WTC11 (cell line): ENCODE measurements at regions not wholly inside any gene's neighbourhood (a gene's known extent, or its start where the extent isn't known, plus 50 kb on each side); places are given as distances from the start of the nearest gene placed in this dataset.

Experiments
- ATAC-seq: fragments of 200-7000 bp; cut with Tn5 transposase; 2 replicates; pipeline ENCODE4 v1.10.0; 2021; ENCODE audit warnings: mild to moderate bottlenecking, moderate library complexity
- CTCF ChIA-PET: fragments of 300-600 bp; sonication (Branson Sonifier 250); formaldehyde crosslinking; loops from one replicate; lab custom pipeline; 2021; ENCODE audit warnings: antibody characterized with exemption; lab: Charles Lee
- POLR2A ChIA-PET: fragments of 350-600 bp; sonication (Branson Sonifier 250); formaldehyde crosslinking; loops from one replicate; lab custom pipeline; 2021; ENCODE audit warnings: antibody characterized with exemption; lab: Charles Lee
- DNase-seq: peaks from one replicate; pipeline ENCODE4 v3.0.0; 2021; ENCODE audit warnings: low spot score
- H3K27ac Mint-ChIP-seq: 2 replicates; pipeline ENCODE4 v1.8.0; 2021; ENCODE audit warnings: mixed read lengths
- H3K27me3 Mint-ChIP-seq: 2 replicates; pipeline ENCODE4 v1.8.0; 2021; ENCODE audit warnings: low read depth, mild to moderate bottlenecking, moderate library complexity, mixed read lengths
- H3K36me3 Mint-ChIP-seq: 2 replicates; pipeline ENCODE4 v1.8.0; 2021; ENCODE audit warnings: mixed read lengths
- H3K4me1 Mint-ChIP-seq: 2 replicates; pipeline ENCODE4 v1.8.0; 2022; ENCODE audit warnings: mixed read lengths
- H3K4me3 Mint-ChIP-seq: 2 replicates; pipeline ENCODE4 v1.8.0; 2021; ENCODE audit warnings: mild to moderate bottlenecking, moderate library complexity, mixed read lengths
- H3K9me3 Mint-ChIP-seq: 2 replicates; pipeline ENCODE4 v1.8.0; 2021; ENCODE audit warnings: mixed read lengths
- ATF6 ChIP-seq: sonication (generic); formaldehyde crosslinking; IDR thresholded peaks from 2 replicates; pipeline ENCODE4 v1.8.1; 2023; ENCODE audit warnings: mild to moderate bottlenecking, missing genetic modification reagents
- CBFB ChIP-seq: sonication (generic); formaldehyde crosslinking; IDR thresholded peaks from 2 replicates; pipeline ENCODE4 v1.8.1; 2022; ENCODE audit warnings: mild to moderate bottlenecking, low read depth, missing genetic modification reagents
- CTCF ChIP-seq: fragments of 200-600 bp; IDR thresholded peaks from 2 replicates; pipeline ENCODE4 v1.8.0; 2022; ENCODE audit warnings: antibody characterized with exemption
- E2F5 ChIP-seq: sonication (generic); formaldehyde crosslinking; IDR thresholded peaks from 2 replicates; pipeline ENCODE4 v1.8.1; 2022; ENCODE audit warnings: mild to moderate bottlenecking, moderate library complexity, missing genetic modification reagents
- ELF4 ChIP-seq: sonication (generic); formaldehyde crosslinking; IDR thresholded peaks from 2 replicates; pipeline ENCODE4 v1.8.1; 2022; ENCODE audit warnings: low read depth, mild to moderate bottlenecking, moderate library complexity, missing genetic modification reagents
- EMX1 ChIP-seq: fragments of 250-450 bp; sonication (Bioruptor Pico); IDR thresholded peaks from 2 replicates; pipeline ENCODE4 v1.8.0; 2021; ENCODE audit warnings: mild to moderate bottlenecking
- ETV6 ChIP-seq: sonication (generic); formaldehyde crosslinking; IDR thresholded peaks from 2 replicates; pipeline ENCODE4 v1.8.1; 2022; ENCODE audit warnings: mild to moderate bottlenecking, missing genetic modification reagents
- FOXK1 ChIP-seq: sonication (generic); formaldehyde crosslinking; IDR thresholded peaks from 2 replicates; pipeline ENCODE4 v1.8.0; 2022; ENCODE audit warnings: mild to moderate bottlenecking, moderate library complexity, missing genetic modification reagents
- IRF2 ChIP-seq: sonication (generic); formaldehyde crosslinking; IDR thresholded peaks from 2 replicates; pipeline ENCODE4 v1.8.0; 2022; ENCODE audit warnings: low read depth, missing genetic modification reagents, borderline replicate concordance
- JUN ChIP-seq: sonication (generic); formaldehyde crosslinking; IDR thresholded peaks from 2 replicates; pipeline ENCODE4 v1.8.0; 2023; ENCODE audit warnings: mild to moderate bottlenecking, missing genetic modification reagents
- MXD4 ChIP-seq: fragments of 250-450 bp; sonication (Bioruptor Pico); IDR thresholded peaks from 2 replicates; pipeline ENCODE4 v1.8.0; 2021; ENCODE audit warnings: mild to moderate bottlenecking, moderate library complexity, borderline replicate concordance
- NFE2L1 ChIP-seq: sonication (generic); formaldehyde crosslinking; IDR thresholded peaks from 2 replicates; pipeline ENCODE4 v1.8.1; 2023; ENCODE audit warnings: missing genetic modification reagents
- SMAD3 ChIP-seq: sonication (generic); formaldehyde crosslinking; IDR thresholded peaks from 2 replicates; pipeline ENCODE4 v1.8.0; 2022; ENCODE audit warnings: missing genetic modification reagents, mild to moderate bottlenecking, borderline replicate concordance
- TCF7 ChIP-seq: sonication (generic); formaldehyde crosslinking; IDR thresholded peaks from 2 replicates; pipeline ENCODE4 v1.8.0; 2022; ENCODE audit warnings: mild to moderate bottlenecking, low read depth, missing genetic modification reagents, moderate library complexity
- TEAD4 ChIP-seq: sonication (generic); formaldehyde crosslinking; IDR thresholded peaks from 2 replicates; pipeline ENCODE4 v1.8.0; 2022; ENCODE audit warnings: mild to moderate bottlenecking, missing genetic modification reagents
- ZNF138 ChIP-seq: sonication (generic); formaldehyde crosslinking; conservative IDR thresholded peaks from 2 replicates; pipeline ENCODE4 v1.8.1; 2022; ENCODE audit warnings: mild to moderate bottlenecking, moderate library complexity, missing genetic modification reagents
- ZNF219 ChIP-seq: sonication (generic); formaldehyde crosslinking; IDR thresholded peaks from 2 replicates; pipeline ENCODE4 v1.8.0; 2023; ENCODE audit warnings: missing genetic modification reagents, mild to moderate bottlenecking, borderline replicate concordance
- ZNF232 ChIP-seq: sonication (generic); formaldehyde crosslinking; IDR thresholded peaks from 2 replicates; pipeline ENCODE4 v1.8.0; 2022; ENCODE audit warnings: mild to moderate bottlenecking, missing genetic modification reagents
- ZNF263 ChIP-seq: sonication (generic); formaldehyde crosslinking; IDR thresholded peaks from 2 replicates; pipeline ENCODE4 v1.8.1; 2022; ENCODE audit warnings: low read depth, mild to moderate bottlenecking, moderate library complexity, missing genetic modification reagents
- ZNF671 ChIP-seq: fragments of 250-450 bp; sonication (Bioruptor Pico); IDR thresholded peaks from 2 replicates; pipeline ENCODE4 v1.8.0; 2021; ENCODE audit warnings: mild to moderate bottlenecking
- TF ChIP-seq, protein P1 (sequence below): sonication (generic); formaldehyde crosslinking; IDR thresholded peaks from 2 replicates; pipeline ENCODE4 v1.8.1; 2023; ENCODE audit warnings: mild to moderate bottlenecking, missing genetic modification reagents, borderline replicate concordance
- TF ChIP-seq, protein P2 (sequence below): sonication (generic); formaldehyde crosslinking; IDR thresholded peaks from 2 replicates; pipeline ENCODE4 v1.8.1; 2022; ENCODE audit warnings: mild to moderate bottlenecking, missing genetic modification reagents, moderate library complexity, borderline replicate concordance
- TF ChIP-seq, protein P3 (sequence below): fragments of 250-450 bp; sonication (Bioruptor Pico); IDR thresholded peaks from 2 replicates; pipeline ENCODE4 v1.8.0; 2021; ENCODE audit warnings: mild to moderate bottlenecking

DNA sequence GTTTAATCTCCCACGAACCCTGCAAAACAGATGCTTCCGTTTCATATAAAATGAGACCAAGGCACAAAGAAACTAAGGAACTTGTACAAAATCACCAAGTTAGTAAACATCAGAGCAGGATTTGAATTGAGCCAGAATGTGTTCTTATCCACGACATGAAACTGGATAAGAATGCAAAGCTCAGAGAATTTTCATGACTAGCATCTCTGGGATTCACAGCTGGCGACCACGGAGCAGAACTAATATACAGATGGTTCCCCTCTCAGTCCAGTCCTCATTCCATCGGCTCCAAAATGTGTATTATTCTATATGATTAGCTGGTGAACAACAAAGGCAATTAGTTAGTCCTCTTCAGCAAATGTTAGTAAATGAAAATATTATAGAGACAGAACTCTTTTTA is 72.3 kb upstream of the ERG start:
- Mint-ChIP-seq H3K4me3 (no peak overlapping the region), H3K4me1 (peaks cover 16% of the 10 kb centered on the region), H3K27me3 (no peaks in the 10 kb centered on the region), H3K36me3 (no peaks in the 10 kb centered on the region), H3K9me3 (peaks cover 9% of the 10 kb centered on the region), H3K27ac (no peak overlapping the region)
- ATAC-seq (no peak), DNase-seq (no peak)
- ChIA-PET POLR2A (no interaction called here), CTCF (interaction anchor here (0.9 kb wide), 1 partner anchor 141 kb away, joined by 3 read pairs; no protein-coding TSS in a partner anchor)
- TF ChIP-seq ELF4 (CRISPR knock-in tag) (no peak), ZNF138 (CRISPR knock-in tag) (no peak), E2F5 (CRISPR knock-in tag) (no peak), TEAD4 (no peak), FOXK1 (CRISPR knock-in tag) (no peak), EMX1 (CRISPR knock-in tag) (no peak), ZNF263 (CRISPR knock-in tag) (no peak), IRF2 (CRISPR knock-in tag) (no peak), CTCF (no peak), SMAD3 (CRISPR knock-in tag) (no peak), ZNF219 (no peak)
- TF ChIP-seq, protein P1, sequence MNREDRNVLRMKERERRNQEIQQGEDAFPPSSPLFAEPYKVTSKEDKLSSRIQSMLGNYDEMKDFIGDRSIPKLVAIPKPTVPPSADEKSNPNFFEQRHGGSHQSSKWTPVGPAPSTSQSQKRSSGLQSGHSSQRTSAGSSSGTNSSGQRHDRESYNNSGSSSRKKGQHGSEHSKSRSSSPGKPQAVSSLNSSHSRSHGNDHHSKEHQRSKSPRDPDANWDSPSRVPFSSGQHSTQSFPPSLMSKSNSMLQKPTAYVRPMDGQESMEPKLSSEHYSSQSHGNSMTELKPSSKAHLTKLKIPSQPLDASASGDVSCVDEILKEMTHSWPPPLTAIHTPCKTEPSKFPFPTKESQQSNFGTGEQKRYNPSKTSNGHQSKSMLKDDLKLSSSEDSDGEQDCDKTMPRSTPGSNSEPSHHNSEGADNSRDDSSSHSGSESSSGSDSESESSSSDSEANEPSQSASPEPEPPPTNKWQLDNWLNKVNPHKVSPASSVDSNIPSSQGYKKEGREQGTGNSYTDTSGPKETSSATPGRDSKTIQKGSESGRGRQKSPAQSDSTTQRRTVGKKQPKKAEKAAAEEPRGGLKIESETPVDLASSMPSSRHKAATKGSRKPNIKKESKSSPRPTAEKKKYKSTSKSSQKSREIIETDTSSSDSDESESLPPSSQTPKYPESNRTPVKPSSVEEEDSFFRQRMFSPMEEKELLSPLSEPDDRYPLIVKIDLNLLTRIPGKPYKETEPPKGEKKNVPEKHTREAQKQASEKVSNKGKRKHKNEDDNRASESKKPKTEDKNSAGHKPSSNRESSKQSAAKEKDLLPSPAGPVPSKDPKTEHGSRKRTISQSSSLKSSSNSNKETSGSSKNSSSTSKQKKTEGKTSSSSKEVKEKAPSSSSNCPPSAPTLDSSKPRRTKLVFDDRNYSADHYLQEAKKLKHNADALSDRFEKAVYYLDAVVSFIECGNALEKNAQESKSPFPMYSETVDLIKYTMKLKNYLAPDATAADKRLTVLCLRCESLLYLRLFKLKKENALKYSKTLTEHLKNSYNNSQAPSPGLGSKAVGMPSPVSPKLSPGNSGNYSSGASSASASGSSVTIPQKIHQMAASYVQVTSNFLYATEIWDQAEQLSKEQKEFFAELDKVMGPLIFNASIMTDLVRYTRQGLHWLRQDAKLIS (CRISPR knock-in tag), result no peak
- TF ChIP-seq, protein P2, sequence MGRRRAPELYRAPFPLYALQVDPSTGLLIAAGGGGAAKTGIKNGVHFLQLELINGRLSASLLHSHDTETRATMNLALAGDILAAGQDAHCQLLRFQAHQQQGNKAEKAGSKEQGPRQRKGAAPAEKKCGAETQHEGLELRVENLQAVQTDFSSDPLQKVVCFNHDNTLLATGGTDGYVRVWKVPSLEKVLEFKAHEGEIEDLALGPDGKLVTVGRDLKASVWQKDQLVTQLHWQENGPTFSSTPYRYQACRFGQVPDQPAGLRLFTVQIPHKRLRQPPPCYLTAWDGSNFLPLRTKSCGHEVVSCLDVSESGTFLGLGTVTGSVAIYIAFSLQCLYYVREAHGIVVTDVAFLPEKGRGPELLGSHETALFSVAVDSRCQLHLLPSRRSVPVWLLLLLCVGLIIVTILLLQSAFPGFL (CRISPR knock-in tag), result no peak

DNA sequence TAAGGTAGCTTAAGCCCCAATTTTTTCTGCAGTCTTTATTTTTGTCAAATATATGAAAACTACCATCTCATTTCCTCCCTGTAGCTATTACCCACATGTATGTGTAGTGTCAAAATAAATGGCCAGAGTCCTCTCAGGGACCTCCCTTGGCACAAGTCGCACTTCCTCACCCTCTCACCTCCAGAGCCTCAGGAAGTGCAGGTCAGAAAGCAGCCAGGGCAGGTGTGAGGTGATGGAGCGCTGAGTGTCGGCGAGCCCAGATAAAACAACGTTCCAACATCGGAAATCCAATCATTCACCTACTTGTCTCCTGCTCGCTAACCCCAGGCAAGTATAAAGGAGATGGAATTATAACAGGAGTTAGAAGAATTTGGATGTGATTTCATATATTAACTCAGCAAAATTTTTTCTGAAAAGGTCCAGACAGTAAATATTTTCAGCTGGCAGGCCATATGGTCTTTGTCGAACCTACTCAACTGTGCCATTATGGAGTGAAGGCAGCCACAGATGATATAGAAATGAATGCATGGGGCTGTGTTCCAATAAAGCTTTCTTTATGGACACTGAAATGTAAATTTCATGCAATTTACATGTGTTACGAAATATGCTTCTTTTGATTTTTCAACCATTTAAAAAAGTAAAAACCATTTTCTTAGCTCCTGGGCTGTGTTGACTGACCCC is 76.8 kb upstream of the ERG start:
- peaks cover under 1% of the 10 kb centered on the region for H3K9me3 Mint-ChIP-seq
- DNase-seq (no peak), ATAC-seq (no peak)
- POLR2A ChIA-PET, result no interaction called here
- no peaks in the 10 kb centered on the region for H3K27me3 Mint-ChIP-seq
- H3K27ac Mint-ChIP-seq, result no peak overlapping the region; the same call in 1 of the 2 replicates
- H3K4me3 Mint-ChIP-seq, result no peak overlapping the region
- CTCF ChIA-PET, result interaction anchor here (0.7 to 0.9 kb wide), 2 partner anchors 8 to 261 kb away, joined by 3 read pairs; no protein-coding TSS in a partner anchor
- H3K4me1 Mint-ChIP-seq, result peaks cover 2% of the 10 kb centered on the region
- no peaks in the 10 kb centered on the region for H3K36me3 Mint-ChIP-seq
- no peak for TF ChIP-seq ZNF219
- TF ChIP-seq TCF7 (CRISPR knock-in tag), result no peak
- TF ChIP-seq ATF6 (CRISPR knock-in tag), result no peak
- no peak for TF ChIP-seq JUN
- TF ChIP-seq NFE2L1 (CRISPR knock-in tag), result no peak
- TF ChIP-seq ZNF671 (CRISPR knock-in tag), result no peak
- TF ChIP-seq FOXK1 (CRISPR knock-in tag), result no peak
- TF ChIP-seq, protein P3, sequence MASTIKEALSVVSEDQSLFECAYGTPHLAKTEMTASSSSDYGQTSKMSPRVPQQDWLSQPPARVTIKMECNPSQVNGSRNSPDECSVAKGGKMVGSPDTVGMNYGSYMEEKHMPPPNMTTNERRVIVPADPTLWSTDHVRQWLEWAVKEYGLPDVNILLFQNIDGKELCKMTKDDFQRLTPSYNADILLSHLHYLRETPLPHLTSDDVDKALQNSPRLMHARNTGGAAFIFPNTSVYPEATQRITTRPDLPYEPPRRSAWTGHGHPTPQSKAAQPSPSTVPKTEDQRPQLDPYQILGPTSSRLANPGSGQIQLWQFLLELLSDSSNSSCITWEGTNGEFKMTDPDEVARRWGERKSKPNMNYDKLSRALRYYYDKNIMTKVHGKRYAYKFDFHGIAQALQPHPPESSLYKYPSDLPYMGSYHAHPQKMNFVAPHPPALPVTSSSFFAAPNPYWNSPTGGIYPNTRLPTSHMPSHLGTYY (CRISPR knock-in tag), result no peak
- TF ChIP-seq MXD4 (CRISPR knock-in tag), result no peak
- TF ChIP-seq CBFB (CRISPR knock-in tag), result no peak
- no peak for TF ChIP-seq ETV6 (CRISPR knock-in tag)
- no peak for TF ChIP-seq EMX1 (CRISPR knock-in tag)
- no peak for TF ChIP-seq ZNF232
- no peak for TF ChIP-seq ZNF138 (CRISPR knock-in tag)
